ENCODE measurements at regions not wholly inside any gene's neighbourhood (a gene's known extent, or its start where the extent isn't known, plus 50 kb on each side); places are given as distances from the start of the nearest gene placed in this dataset.

GRCh38 chr3:161598639-161599038 lies 102.0 kb downstream of the OTOL1 start:
- Histone ChIP-seq H3K4me1 (ENCODE audit: insufficient read depth, low read length, poor library complexity, severe bottlenecking) (no peaks in the 10 kb centered on the region), H3K4me3 (ENCODE audit: low read depth, low read length, poor library complexity, severe bottlenecking) (no peak overlapping the region), H3K9me3 (ENCODE audit: low read depth, low read length, poor library complexity, severe bottlenecking) (no peaks in the 10 kb centered on the region), H3K27me3 (replicated peaks; ENCODE audit: insufficient read depth, low read depth, low read length, poor library complexity) (no peaks in the 10 kb centered on the region), H3K36me3 (ENCODE audit: insufficient read depth, low read length, poor library complexity, severe bottlenecking) (no peaks in the 10 kb centered on the region), H3K27ac (ENCODE audit: low read depth, low read length, poor library complexity, severe bottlenecking) (no peak overlapping the region)
- ChIA-PET POLR2A (ENCODE audit: low non-redundant PET) (no interaction called here), CTCF (interaction anchor here (0.7 kb wide), 1 partner anchor 96 kb away, joined by 3 read pairs; no protein-coding TSS in a partner anchor)
- intact Hi-C loops (cut with micrococcal nuclease; ENCODE audit: unreplicated experiment), result no loop called here
- no peak for DNase-seq (ENCODE audit: low spot score)
- TF ChIP-seq EZH2 (IDR thresholded peaks at IDR 0.05; ENCODE audit: borderline replicate concordance, low read depth, low read length, poor library complexity, severe bottlenecking), result no peak
- no peak for TF ChIP-seq CTCF (conservative IDR thresholded peaks at IDR 0.05; ENCODE audit: low read depth, low read length)
- no TSS peak for BruUV-seq (replicated peaks)

- no peak overlapping the region for H3K27ac ChIP-seq (ENCODE audit: low read depth, low read length, poor library complexity, severe bottlenecking)
- H3K36me3 ChIP-seq (ENCODE audit: insufficient read depth, low read length, poor library complexity, severe bottlenecking), result no peaks in the 10 kb centered on the region
- no peak overlapping the region for H3K4me3 ChIP-seq (ENCODE audit: low read depth, low read length, poor library complexity, severe bottlenecking)
- no peak for DNase-seq (ENCODE audit: low spot score)
- no peaks in the 10 kb centered on the region for H3K4me1 ChIP-seq (ENCODE audit: insufficient read depth, low read length, poor library complexity, severe bottlenecking)
- intact Hi-C loops (cut with micrococcal nuclease; ENCODE audit: unreplicated experiment), result no loop called here
- POLR2A ChIA-PET (ENCODE audit: low non-redundant PET), result no interaction called here
- H3K9me3 ChIP-seq (ENCODE audit: low read depth, low read length, poor library complexity, severe bottlenecking), result no peaks in the 10 kb centered on the region
- no TSS peak for BruUV-seq (replicated peaks)
- no peaks in the 10 kb centered on the region for H3K27me3 ChIP-seq (replicated peaks; ENCODE audit: insufficient read depth, low read depth, low read length, poor library complexity)
- no peak for TF ChIP-seq CTCF (conservative IDR thresholded peaks at IDR 0.05; ENCODE audit: low read depth, low read length)
- no peak for TF ChIP-seq EZH2 (IDR thresholded peaks at IDR 0.05; ENCODE audit: borderline replicate concordance, low read depth, low read length, poor library complexity, severe bottlenecking)
- CTCF ChIA-PET, result no interaction called here
Observed at GRCh38 chr3:161599697-161600096, 103.1 kb downstream of the OTOL1 start.

- H3K4me3 ChIP-seq (ENCODE audit: low read depth, low read length, poor library complexity, severe bottlenecking), result no peak overlapping the region
Observed at GRCh38 chr3:161600173-161600572, 103.6 kb downstream of the OTOL1 start.

More at GRCh38 chr3:161600173-161600572, 103.6 kb downstream of the OTOL1 start:
- Histone ChIP-seq H3K27ac (ENCODE audit: low read depth, low read length, poor library complexity, severe bottlenecking) (no peak overlapping the region), H3K36me3 (ENCODE audit: insufficient read depth, low read length, poor library complexity, severe bottlenecking) (no peaks in the 10 kb centered on the region), H3K4me1 (ENCODE audit: insufficient read depth, low read length, poor library complexity, severe bottlenecking) (no peaks in the 10 kb centered on the region), H3K27me3 (replicated peaks; ENCODE audit: insufficient read depth, low read depth, low read length, poor library complexity) (no peaks in the 10 kb centered on the region), H3K9me3 (ENCODE audit: low read depth, low read length, poor library complexity, severe bottlenecking) (no peaks in the 10 kb centered on the region)
- BruUV-seq (replicated peaks), result no TSS peak
- no peak for DNase-seq (ENCODE audit: low spot score)
- ChIA-PET POLR2A (ENCODE audit: low non-redundant PET) (no interaction called here), CTCF (no interaction called here)
- TF ChIP-seq CTCF (conservative IDR thresholded peaks at IDR 0.05; ENCODE audit: low read depth, low read length) (no peak), EZH2 (IDR thresholded peaks at IDR 0.05; ENCODE audit: borderline replicate concordance, low read depth, low read length, poor library complexity, severe bottlenecking) (no peak)
- intact Hi-C loops (cut with micrococcal nuclease; ENCODE audit: unreplicated experiment), result no loop called here

All from A673 (cell line).